Activated T-cell treated with anti-CD3 and anti-CD28 coated beads for 24 hours (primary cell): ENCODE measurements at regions not wholly inside any gene's neighbourhood (a gene's known extent, or its start where the extent isn't known, plus 50 kb on each side); places are given as distances from the start of the nearest gene placed in this dataset.
"Not testable (repeated sequence)": the region's sequence is repeated elsewhere in the genome, so short reads cannot be mapped to it uniquely, and the experiment has no call there.

Experiments
- DNase-seq: peaks from one replicate; pipeline ENCODE4 v3.0.0-alpha.2; 2020; ENCODE audit warnings: low read depth

GRCh38 chr1:143778178-143778577 lies 193.6 kb downstream of the FAM72C start:
- not testable (repeated sequence) for DNase-seq

- DNase-seq: not testable (repeated sequence)
Observed at GRCh38 chr1:143764831-143765230, 207.0 kb downstream of the FAM72C start.

GRCh38 chr1:143760366-143760765 lies 211.4 kb downstream of the FAM72C start:
- DNase-seq: not testable (repeated sequence)

GRCh38 chr1:143755961-143756360 lies 215.8 kb downstream of the FAM72C start:
- not testable (repeated sequence) for DNase-seq

- no peak for DNase-seq
Observed at GRCh38 chr1:143748906-143749305, 222.9 kb downstream of the FAM72C start.

GRCh38 chr1:143736562-143736961 lies 235.2 kb downstream of the FAM72C start:
- DNase-seq: no peak

- DNase-seq: no peak
Observed at GRCh38 chr1:143735764-143736461, 235.9 kb downstream of the FAM72C start.

GRCh38 chr1:143734261-143734660 lies 237.5 kb downstream of the FAM72C start:
- not testable (repeated sequence) for DNase-seq

- DNase-seq: not testable (repeated sequence)
Observed at GRCh38 chr1:143730890-143731289, 240.9 kb downstream of the FAM72C start.

GRCh38 chr1:143729449-143730111 lies 242.2 kb downstream of the FAM72C start:
- DNase-seq: peak; percentile 16

GRCh38 chr1:143728802-143729448 lies 242.9 kb downstream of the FAM72C start:
- DNase-seq: not testable (repeated sequence)

- DNase-seq: no peak
Observed at GRCh38 chr1:143727263-143727662, 244.5 kb downstream of the FAM72C start.

GRCh38 chr1:143721024-143721373 lies 250.8 kb downstream of the FAM72C start:
- DNase-seq: no peak

GRCh38 chr1:143720087-143721023 lies 251.4 kb downstream of the FAM72C start:
- no peak for DNase-seq

GRCh38 chr1:143718524-143718923 lies 253.3 kb downstream of the FAM72C start:
- no peak for DNase-seq

- no peak for DNase-seq
Observed at GRCh38 chr1:143718021-143718420, 253.8 kb downstream of the FAM72C start.

GRCh38 chr1:143717434-143717833 lies 254.4 kb downstream of the FAM72C start:
- DNase-seq: no peak

- DNase-seq: not testable (repeated sequence)
Observed at GRCh38 chr1:143714913-143715312, 256.9 kb downstream of the FAM72C start.

- not testable (repeated sequence) for DNase-seq
Observed at GRCh38 chr1:143709606-143710259, 262.1 kb downstream of the FAM72C start.

- not testable (repeated sequence) for DNase-seq
Observed at GRCh38 chr1:143702739-143703138, 269.0 kb downstream of the FAM72C start.

- no peak for DNase-seq
Observed at GRCh38 chr1:143699731-143700130, 272.1 kb downstream of the FAM72C start.
